Muscle of leg (tissue), 3 donors: ENCODE measurements at regions not wholly inside any gene's neighbourhood (a gene's known extent, or its start where the extent isn't known, plus 50 kb on each side); places are given as distances from the start of the nearest gene placed in this dataset.

Experiments used
- DNase-seq: peaks from one replicate; pipeline ENCODE4 v3.0.0; 2013
- H3K27ac ChIP-seq: one replicate; pipeline ENCODE4 v1.5.1; 2013; ENCODE audit warnings: mild to moderate bottlenecking, low read length, control low read depth
- H3K27me3 ChIP-seq: one replicate; pipeline ENCODE4 v1.6.1; 2013; ENCODE audit warnings: low read length; ENCODE audit not compliant: control insufficient read depth, insufficient read depth
- H3K36me3 ChIP-seq: one replicate; pipeline ENCODE4 v1.6.1; 2013; ENCODE audit warnings: low read length; ENCODE audit not compliant: control insufficient read depth, insufficient read depth
- H3K4me1 ChIP-seq: one replicate; pipeline ENCODE4 v1.6.1; 2013; ENCODE audit warnings: low read length; ENCODE audit not compliant: control insufficient read depth, insufficient read depth
- H3K4me3 ChIP-seq: one replicate; pipeline ENCODE4 v1.5.1; 2013; ENCODE audit warnings: low read length, control low read depth
- H3K9me3 ChIP-seq: replicated peaks from 2 replicates; pipeline ENCODE4 v1.6.1; 2013; ENCODE audit warnings: low read depth, low read length; ENCODE audit not compliant: control insufficient read depth
- WGBS: methylation state at CpG from one replicate; pipeline ENCODE4 v1.1.5; 2013; ENCODE audit warnings: missing lambda C conversion rate; ENCODE audit not compliant: insufficient coverage; 5-methylcytosine and 5-hydroxymethylcytosine counted together

DNA sequence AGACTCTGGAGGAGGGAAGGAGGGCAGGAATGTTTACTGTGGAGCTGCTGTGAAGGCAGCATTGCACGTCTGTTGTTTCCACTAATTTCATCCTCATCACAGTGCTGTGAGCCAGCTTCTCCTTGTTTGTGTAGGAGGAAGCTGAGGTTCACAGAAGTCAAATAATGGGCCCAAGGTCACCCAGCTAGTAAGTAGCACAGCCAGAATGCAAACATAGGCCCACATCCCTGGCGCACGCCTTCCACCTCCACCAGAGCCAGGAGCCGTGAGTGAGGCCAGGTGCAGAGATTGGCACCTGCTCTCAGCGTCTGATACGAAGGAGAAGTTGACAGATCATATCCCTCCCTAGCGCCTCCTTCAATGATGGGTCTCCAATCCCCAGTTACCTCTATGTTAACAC, 93.6 kb downstream of the HTR5A start:
- no peaks in the 10 kb centered on the region for H3K36me3 ChIP-seq
- WGBS = 76% methylated on average over 3 of the region's 7 CpGs
- no peaks in the 10 kb centered on the region for H3K9me3 ChIP-seq
- no peak overlapping the region for H3K4me3 ChIP-seq
- no peak overlapping the region for H3K27ac ChIP-seq
- no peak for DNase-seq
- H3K4me1 ChIP-seq = no peaks in the 10 kb centered on the region
- no peaks in the 10 kb centered on the region for H3K27me3 ChIP-seq

DNA sequence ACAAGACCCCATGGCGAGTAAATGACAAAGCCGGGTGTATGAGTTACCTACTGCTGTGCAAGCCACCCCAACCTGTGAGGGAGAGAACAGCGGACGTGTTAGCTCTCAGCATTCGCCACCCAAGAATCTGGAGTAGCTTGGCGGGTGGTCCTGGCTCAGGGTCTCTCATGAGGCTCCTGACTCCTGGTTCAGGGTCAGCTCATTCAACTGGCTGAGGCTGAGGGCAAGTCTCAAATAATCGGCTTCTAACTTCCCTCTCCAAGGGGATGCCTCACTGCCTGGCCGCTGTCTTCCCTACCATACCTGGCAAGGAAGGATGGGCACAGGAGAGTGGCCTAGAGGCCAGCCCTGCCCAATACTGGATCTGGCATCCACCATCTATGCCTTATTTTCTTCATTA, 94.2 kb downstream of the HTR5A start:
- Histone ChIP-seq H3K4me1 (no peaks in the 10 kb centered on the region), H3K4me3 (no peak overlapping the region), H3K9me3 (no peaks in the 10 kb centered on the region), H3K27ac (no peak overlapping the region), H3K36me3 (no peaks in the 10 kb centered on the region), H3K27me3 (no peaks in the 10 kb centered on the region)
- 80% methylated on average over 6 of the region's 8 CpGs for WGBS
- DNase-seq = no peak

GRCh38 chr7:155166108-155166507, 96.0 kb downstream of the HTR5A start:
- Histone ChIP-seq H3K27ac (no peak overlapping the region), H3K36me3 (no peaks in the 10 kb centered on the region), H3K9me3 (no peaks in the 10 kb centered on the region), H3K4me3 (no peak overlapping the region), H3K27me3 (no peaks in the 10 kb centered on the region), H3K4me1 (no peaks in the 10 kb centered on the region)
- DNase-seq = no peak
- 47% methylated on average over 6 of the region's 11 CpGs for WGBS

- DNase-seq = peak; percentile 30
- Histone ChIP-seq H3K27ac (no peak overlapping the region), H3K4me1 (no peaks in the 10 kb centered on the region), H3K27me3 (no peaks in the 10 kb centered on the region), H3K4me3 (no peak overlapping the region), H3K36me3 (no peaks in the 10 kb centered on the region), H3K9me3 (no peaks in the 10 kb centered on the region)
- 65% methylated on average over 28 of the region's 28 CpGs for WGBS
These were observed 96.7 kb downstream of the HTR5A start for GRCh38 chr7:155166673-155167370.

- Histone ChIP-seq H3K4me1 (no peaks in the 10 kb centered on the region), H3K4me3 (no peak overlapping the region), H3K36me3 (no peaks in the 10 kb centered on the region), H3K27me3 (no peaks in the 10 kb centered on the region), H3K27ac (no peak overlapping the region), H3K9me3 (no peaks in the 10 kb centered on the region)
- no peak for DNase-seq
- 70% methylated on average over 17 of the region's 19 CpGs for WGBS
These were observed 97.7 kb downstream of the HTR5A start for GRCh38 chr7:155167706-155168365.

GRCh38 chr7:155168597-155169480, 98.7 kb downstream of the HTR5A start:
- WGBS = 95% methylated on average over 9 of the region's 14 CpGs
- DNase-seq = no peak
- Histone ChIP-seq H3K27me3 (no peaks in the 10 kb centered on the region), H3K9me3 (no peaks in the 10 kb centered on the region), H3K4me3 (no peak overlapping the region), H3K27ac (no peak overlapping the region), H3K4me1 (no peaks in the 10 kb centered on the region), H3K36me3 (no peaks in the 10 kb centered on the region)

DNA sequence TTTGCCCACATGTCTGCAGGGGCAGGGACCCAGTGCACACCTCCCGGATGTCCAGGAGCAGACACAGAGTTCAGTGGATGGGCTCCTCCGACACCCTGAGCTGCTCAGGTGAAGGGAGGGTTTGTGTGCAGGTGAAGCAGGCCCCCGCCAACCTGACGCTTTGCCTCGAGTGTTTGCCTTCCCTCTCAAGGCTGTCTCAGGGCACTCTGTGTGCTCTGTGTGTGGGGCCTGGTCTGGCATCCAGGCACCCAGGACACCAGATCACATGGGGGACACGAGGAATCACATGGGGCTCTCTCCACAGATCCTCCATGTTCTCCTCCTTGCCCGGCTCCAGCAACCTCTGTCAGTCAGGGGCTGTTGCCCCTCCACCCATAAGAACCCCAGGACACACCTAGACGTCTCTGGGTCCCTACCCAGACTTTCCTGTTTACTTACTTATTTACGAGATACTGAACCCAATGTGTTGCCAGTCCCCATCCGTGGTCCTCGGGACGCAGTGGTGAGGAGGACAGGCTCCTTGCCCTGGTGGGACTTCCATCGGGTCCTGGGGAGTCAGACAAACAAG, 99.5 kb downstream of the HTR5A start:
- Histone ChIP-seq H3K9me3 (no peaks in the 10 kb centered on the region), H3K36me3 (no peaks in the 10 kb centered on the region), H3K27me3 (peaks cover 4% of the 10 kb centered on the region), H3K27ac (no peak overlapping the region), H3K4me1 (no peaks in the 10 kb centered on the region), H3K4me3 (no peak overlapping the region)
- DNase-seq = no peak
- 84% methylated on average over 12 of the region's 13 CpGs for WGBS

- Histone ChIP-seq H3K36me3 (no peaks in the 10 kb centered on the region), H3K27ac (no peak overlapping the region), H3K27me3 (peaks cover 4% of the 10 kb centered on the region), H3K9me3 (no peaks in the 10 kb centered on the region), H3K4me3 (no peak overlapping the region), H3K4me1 (no peaks in the 10 kb centered on the region)
- 67% methylated on average over 3 of the region's 8 CpGs for WGBS
- no peak for DNase-seq
These were observed 100.2 kb downstream of the HTR5A start for GRCh38 chr7:155170331-155170730.

DNA sequence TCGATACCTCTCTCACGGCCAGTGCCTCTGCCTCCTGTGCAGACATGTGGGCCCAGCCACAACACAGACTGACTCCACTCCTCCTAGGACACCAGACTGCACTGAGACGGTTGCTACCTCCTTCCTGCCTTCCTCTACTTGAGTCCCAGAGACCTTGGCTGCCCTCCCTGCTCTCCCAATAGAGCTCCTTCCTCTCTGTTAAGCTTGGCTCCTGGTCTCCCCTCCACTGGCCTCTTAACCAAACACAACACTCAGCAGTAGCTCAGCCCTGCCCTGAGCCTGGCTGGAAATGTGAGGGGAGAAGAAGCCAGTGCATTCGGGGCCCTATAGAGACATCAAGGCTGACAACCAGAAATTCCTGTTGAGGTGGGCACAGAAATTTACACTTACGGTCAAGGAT, 102.0 kb downstream of the HTR5A start:
- DNase-seq = no peak
- Histone ChIP-seq H3K4me3 (no peak overlapping the region), H3K27ac (no peak overlapping the region), H3K9me3 (no peaks in the 10 kb centered on the region), H3K36me3 (no peaks in the 10 kb centered on the region), H3K4me1 (no peaks in the 10 kb centered on the region), H3K27me3 (peaks cover 4% of the 10 kb centered on the region)
- WGBS = 66% methylated on average over 4 of the region's 5 CpGs

GRCh38 chr7:155173905-155174304, 103.8 kb downstream of the HTR5A start:
- no peaks in the 10 kb centered on the region for H3K9me3 ChIP-seq
- H3K27ac ChIP-seq = no peak overlapping the region
- H3K4me1 ChIP-seq = no peaks in the 10 kb centered on the region
- DNase-seq = no peak
- WGBS = 75% methylated on average over 6 of the region's 9 CpGs
- H3K4me3 ChIP-seq = no peak overlapping the region
- H3K27me3 ChIP-seq = peaks cover 4% of the 10 kb centered on the region
- no peaks in the 10 kb centered on the region for H3K36me3 ChIP-seq
